ENCODE measurements at regions not wholly inside any gene's neighbourhood (a gene's known extent, or its start where the extent isn't known, plus 50 kb on each side); places are given as distances from the start of the nearest gene placed in this dataset.
"Not testable (repeated sequence)": the region's sequence is repeated elsewhere in the genome, so short reads cannot be mapped to it uniquely, and the experiment has no call there.

DNA sequence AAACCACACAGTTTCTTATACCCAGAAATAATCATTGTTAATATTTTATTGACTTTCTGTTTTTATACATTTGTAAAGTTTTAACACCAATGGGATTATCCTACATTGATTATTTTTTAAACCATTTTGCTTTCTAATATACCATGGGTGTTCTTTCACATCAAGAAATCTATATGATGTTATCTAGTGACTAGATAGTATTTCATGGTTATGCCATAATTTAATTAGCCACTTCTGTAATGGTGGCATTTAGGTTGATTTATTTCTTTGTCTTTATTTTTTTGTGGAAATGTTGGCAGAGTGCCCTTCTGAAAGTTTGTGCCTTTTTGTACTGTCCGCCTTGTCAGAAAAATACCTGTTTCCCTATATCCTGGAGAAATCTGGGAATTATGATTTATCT lies 193.3 kb downstream of the CEP135 start:
- DNase-seq (ENCODE audit: low read depth), result no peak

DNA sequence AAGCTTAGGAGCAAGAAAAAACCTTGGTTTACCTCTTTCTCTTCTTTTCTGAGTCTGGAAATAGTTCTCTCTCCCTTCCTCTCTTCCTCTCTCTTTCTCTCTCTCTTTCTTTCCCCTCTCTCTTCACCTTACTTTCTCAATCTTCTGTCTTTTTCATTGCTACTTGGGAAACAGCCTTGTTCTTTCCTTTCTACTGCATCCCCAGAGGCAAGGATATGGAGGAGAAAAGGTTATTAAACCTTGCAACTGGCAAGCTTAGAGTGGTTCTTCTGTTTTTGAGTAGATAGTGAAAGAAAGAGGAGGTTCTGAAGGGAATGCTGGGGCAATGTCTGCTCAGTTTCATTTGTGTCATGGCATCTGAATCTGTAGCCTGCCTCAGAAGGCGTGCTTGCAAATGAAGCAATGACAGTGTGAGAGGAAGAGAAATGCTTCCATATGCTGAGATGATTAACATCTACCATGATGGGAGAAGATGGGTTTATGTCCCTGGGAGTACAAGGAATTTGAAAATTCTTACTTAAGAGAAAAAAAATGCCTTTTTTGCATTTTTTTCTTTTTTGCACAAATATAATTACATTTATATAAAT lies 190.6 kb downstream of the CEP135 start:
- DNase-seq (ENCODE audit: low read depth), result no peak

DNA sequence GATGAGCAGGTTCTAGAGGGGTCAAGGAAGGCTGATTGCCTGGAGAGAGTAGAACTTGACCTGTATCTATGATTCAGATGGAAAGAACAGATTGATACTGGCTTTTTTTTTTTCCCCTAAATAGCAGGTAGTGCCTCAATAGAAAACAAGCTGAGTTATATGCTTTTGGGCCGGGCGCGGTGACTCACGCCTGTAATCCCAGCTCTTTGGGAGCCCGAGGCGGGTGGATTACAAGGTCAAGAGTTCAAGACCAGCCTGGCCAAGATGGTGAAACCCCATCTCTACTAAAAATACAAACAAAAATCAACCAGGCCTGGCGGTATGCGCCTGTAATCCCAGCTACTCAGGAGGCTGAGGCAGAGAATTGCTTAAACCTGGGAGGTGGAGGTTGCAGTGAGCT lies 186.1 kb downstream of the CEP135 start:
- not testable (repeated sequence) for DNase-seq (ENCODE audit: low read depth)

DNA sequence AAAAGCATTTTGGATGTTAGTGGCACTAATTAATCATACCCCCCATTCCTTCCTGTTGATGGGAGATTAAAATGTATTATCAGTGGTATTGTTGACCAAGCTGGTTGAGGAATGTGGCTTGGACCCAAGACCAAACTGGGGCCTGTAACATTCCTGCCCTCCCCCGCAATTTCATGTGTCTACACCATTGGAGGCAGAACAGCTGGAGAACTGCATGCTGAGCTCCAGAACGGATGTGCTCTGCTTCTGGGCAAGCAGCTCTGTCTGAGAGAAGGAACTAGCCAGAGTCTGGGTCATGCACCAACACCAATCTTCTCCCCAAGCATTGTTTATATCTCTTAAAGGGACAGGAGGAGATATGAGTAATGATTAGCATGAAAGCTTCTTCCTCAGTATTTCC lies 185.5 kb downstream of the CEP135 start:
- DNase-seq (ENCODE audit: low read depth), result peak; percentile 77

DNA sequence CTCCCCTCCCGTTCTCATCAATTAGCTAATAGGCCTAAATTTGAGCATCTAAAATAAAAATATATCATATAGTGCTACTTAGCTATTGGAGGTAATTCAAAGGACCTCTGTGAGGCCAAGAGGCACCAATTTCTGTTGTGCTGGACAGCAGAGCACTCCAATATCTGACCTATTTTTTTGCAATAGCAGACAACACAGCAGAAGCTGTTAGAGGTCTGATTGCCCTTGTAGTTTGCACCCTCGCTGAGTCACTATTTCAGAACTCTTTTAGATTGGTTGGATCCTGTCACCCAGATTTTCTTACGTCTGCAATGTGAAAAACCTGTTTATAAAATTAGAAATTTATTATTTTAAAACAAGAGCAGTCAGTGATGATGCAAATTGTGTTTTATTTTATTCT lies 184.1 kb downstream of the CEP135 start:
- DNase-seq (ENCODE audit: low read depth), result no peak

DNA sequence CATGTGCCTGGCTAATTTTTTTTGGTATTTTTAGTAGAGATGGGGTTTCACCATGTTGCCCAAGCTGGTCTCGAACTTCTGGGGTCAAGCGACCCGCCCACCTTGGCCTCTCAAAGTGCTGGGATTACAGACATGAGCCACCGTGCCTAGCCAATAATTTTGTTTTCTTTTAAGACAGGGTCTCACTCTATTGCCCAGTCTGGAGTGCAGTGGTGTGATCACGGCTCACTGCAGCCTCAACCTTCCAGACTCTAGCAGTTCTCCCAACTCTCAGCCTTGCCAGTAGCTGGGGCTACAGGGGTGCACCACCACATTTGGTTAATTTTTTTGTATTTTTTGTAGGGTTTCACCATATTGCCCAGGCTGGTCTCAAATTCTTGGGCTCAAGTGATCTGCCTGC lies 183.4 kb downstream of the CEP135 start:
- not testable (repeated sequence) for DNase-seq (ENCODE audit: low read depth)

GRCh38 chr4:56130606-56131155 lies 181.9 kb downstream of the CEP135 start:
- DNase-seq (ENCODE audit: low read depth), result no peak

- no peak for DNase-seq (ENCODE audit: low read depth)
These were observed 180.7 kb downstream of the CEP135 start for GRCh38 chr4:56129431-56129861.

GRCh38 chr4:56128213-56128612 lies 179.5 kb downstream of the CEP135 start:
- DNase-seq (ENCODE audit: low read depth), result no peak

GRCh38 chr4:56127716-56128115 lies 179.0 kb downstream of the CEP135 start:
- DNase-seq (ENCODE audit: low read depth), result no peak

DNA sequence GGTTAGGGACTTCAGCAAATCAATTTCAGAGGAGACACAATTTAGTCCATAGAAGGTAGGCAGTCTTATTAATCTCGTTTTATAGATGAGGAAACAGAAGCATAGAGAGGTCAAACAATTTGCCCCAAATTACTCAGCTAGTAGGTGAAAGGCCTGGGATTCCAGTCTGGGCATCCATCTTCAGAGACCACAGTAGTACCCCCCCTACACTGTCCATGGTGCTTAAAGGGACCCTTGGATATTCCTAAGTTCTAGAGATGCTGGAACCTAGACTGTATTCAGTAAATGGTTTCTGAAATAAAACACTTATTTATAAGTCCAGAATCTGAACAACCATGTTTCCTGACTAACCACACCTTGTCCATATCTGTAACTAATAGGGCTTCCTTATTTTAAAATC lies 174.8 kb downstream of the CEP135 start:
- no peak for DNase-seq (ENCODE audit: low read depth)

DNA sequence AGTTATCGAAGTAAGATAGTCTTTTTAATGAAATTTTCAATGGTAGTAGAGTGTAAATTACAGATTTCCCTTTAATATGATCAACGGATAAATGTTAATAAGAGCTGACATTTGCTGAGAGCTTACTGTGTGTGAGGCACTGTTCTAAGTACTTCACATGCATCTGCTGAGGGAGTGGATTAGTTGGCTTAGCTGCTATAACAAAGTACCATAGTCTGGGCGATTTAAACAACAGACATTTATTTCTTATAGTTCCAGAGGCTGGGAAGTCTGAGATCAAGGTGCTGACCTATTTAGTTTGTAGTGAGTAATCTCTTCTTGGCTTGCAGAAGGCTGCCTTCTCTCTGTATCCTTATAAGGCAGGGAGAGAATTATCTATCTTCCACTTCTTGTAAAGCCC lies 174.3 kb downstream of the CEP135 start:
- DNase-seq (ENCODE audit: low read depth), result no peak

- DNase-seq (ENCODE audit: low read depth), result no peak
These were observed 170.1 kb downstream of the CEP135 start for GRCh38 chr4:56118845-56119244.

DNA sequence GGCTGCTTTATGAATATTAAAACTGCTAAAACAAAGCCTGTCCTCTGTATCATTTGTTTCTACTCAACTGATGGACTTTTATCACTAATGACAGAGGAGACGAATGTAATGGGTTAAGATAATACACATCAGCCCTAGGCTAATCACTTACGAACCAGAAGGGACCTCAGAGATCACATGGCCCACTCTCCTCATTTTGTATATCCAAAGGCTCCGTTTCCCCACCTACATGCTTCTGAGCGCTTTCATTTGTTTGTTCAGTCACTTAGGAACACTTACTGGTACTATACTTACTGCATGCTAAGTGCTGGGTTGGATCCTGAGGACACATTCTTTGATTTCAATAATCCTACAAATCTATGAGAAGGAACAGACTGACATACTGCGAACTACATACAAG lies 169.3 kb downstream of the CEP135 start:
- DNase-seq (ENCODE audit: low read depth), result no peak

DNA sequence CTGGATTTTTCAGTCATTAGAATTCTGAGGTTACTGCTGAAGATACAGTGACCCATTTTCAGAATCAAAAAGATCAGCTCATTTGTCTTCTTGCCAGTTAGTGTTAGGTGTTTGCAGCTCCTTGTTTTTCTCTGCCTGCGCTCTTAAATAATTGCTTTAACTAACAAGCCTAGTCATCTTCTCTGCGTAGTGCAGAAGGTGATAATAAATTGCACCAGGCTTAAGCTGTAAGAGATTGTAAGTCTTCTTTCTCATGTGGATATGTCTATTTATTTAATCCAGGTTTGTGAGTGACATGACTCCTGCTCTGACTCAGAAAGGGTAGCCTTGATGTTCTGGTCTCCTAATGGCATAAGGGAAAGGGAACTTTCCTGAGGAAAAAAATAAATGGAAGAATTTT lies 167.2 kb downstream of the CEP135 start:
- DNase-seq (ENCODE audit: low read depth), result no peak

DNA sequence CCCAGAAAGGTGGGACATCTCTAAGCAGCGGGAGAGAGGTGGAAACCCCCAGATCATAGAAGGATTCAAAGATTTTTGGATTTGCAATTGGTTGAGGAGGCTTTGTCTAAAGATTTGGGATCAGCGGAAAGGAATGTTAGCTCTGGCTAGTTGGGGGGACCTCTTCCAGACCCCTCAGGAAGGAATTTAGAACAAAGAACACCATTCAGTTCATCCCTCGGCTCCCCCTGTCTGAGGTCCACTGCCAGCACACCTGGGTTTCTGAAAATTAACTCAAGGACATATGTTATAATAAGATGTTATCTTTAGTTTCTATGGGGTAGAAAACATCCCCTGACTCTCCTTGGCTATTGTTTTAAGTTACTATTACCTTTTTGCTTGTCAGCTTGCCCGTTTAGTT lies 163.6 kb downstream of the CEP135 start:
- no peak for DNase-seq (ENCODE audit: low read depth)

DNA sequence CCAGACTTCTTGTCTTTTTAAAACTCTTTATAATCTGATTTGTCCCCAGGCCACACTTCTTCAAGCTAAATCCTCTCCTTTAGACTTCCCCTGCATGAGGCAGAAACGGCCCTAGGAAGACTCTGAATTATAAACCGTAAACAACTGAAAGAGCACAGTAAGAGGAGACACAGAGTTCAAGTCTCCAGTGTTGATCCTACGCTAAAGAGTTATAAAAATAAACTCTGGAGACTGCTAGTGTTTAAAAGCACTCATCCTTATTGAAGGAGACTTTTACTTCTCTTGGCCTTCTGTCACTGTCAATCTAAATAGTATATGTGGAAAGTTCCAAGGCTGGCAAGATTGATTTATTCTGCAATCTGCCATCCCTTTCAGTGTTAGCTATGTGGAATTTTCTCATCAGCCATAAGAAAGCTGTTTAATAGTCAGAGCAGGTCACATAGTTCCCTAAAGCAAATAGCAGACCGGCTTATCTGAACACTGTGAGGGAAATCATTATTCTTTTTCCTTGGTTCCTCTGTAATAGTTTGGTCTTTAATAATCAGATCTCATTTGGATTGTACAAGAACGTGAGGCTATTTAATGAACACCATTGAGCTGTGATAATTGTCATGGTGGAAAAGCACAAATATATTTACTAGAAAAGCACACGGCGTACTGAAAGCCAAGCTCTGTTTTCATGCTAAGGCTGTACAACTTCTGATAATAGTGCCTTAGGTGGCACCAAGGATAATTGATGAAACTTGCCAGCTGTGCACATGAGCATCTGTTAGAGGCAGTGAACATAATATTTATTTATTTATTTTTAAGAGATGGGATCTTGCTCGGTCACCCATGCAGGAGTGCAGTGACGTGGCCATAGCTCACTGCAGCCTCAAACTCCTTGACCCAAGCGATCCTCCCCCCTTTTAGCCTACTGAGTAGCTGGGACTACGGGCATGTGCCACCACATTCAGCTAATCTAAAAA lies 157.7 kb downstream of the CEP135 start:
- no peak for DNase-seq (ENCODE audit: low read depth)

DNA sequence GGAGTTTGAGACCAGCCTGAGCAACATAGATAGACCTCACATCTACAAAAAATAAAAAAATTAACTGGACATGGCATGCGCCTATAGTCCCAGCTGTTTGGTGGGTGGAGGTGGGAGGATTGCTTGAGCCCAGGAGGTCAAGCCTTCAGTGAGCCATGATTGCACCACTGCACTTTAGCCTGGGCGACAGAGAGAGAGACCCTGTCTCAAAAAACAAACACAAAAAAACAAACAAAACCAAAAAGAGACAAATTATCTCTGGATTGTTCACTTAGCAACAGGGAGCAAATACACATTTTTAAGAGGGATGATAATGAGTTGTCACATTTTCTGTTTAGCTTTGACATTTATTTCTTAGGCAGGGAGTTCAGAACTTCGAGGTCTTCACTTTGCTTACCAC lies 155.4 kb downstream of the CEP135 start:
- no peak for DNase-seq (ENCODE audit: low read depth)

DNA sequence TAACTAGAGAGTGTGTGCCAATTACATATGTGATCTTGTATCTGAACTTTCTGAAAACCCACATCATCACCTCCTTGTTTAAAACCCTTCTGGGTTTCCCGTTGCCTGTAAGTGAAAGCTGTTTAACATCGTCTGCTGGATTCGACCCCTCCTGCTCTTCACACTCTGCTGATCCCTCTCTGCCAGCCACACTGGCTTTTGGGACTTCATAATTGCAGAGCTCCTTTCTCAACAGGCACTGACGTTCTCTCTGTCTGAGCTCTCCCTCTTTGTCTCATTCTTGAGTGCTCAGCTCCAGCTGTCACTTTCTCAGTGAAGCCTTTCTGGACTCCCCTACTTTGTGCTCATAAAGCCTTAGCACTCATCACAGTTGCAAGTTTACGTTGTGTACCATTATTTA lies 153.9 kb downstream of the CEP135 start:
- DNase-seq (ENCODE audit: low read depth), result no peak

- no peak for DNase-seq (ENCODE audit: low read depth)
These were observed 150.6 kb downstream of the CEP135 start for GRCh38 chr4:56099378-56099786.

- no peak for DNase-seq (ENCODE audit: low read depth)
These were observed 144.8 kb downstream of the CEP135 start for GRCh38 chr4:56093576-56093975.

DNA sequence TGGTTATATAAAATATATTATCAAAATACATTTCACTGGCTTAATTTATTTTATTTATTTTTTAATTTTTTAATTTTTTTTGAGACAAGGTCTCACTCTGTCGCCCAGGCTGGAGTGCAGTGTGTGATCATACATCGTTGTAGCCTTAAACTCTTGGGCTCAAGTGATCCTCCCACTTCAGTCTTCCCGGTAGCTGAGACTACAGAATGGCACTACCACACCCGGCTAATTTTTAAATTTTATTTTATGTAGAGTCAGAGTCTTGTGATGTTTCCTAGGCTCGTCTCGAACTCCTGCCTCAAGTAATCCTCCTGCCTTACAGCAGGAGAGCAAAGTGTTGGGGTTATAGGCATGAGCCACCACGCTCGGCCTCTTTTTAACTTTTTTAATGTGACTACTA lies 143.8 kb downstream of the CEP135 start:
- no peak for DNase-seq (ENCODE audit: low read depth)

GRCh38 chr4:56086561-56086960 lies 137.8 kb downstream of the CEP135 start:
- no peak for DNase-seq (ENCODE audit: low read depth)

Measured in CMK (cell line).